Naive thymus-derived CD4-positive, alpha-beta T cell (primary cell): ENCODE measurements at regions not wholly inside any gene's neighbourhood (a gene's known extent, or its start where the extent isn't known, plus 50 kb on each side); places are given as distances from the start of the nearest gene placed in this dataset.
"Not testable (repeated sequence)": the region's sequence is repeated elsewhere in the genome, so short reads cannot be mapped to it uniquely, and the experiment has no call there.

Experiments used
- ATAC-seq: fragments of 150-1000 bp; cut with Tn5 transposase; 2 replicates; pipeline ENCODE4 v1.10.0; 2021; ENCODE audit warnings: mild to moderate bottlenecking, moderate library complexity
- CTCF ChIA-PET: fragments of 350-600 bp; sonication (Branson Sonifier 250); formaldehyde crosslinking; loops from one replicate; lab custom pipeline; 2021; ENCODE audit warnings: antibody characterized with exemption; lab: Charles Lee
- POLR2A ChIA-PET: fragments of 350-600 bp; sonication (Branson Sonifier 250); formaldehyde crosslinking; loops from one replicate; lab custom pipeline; 2021; ENCODE audit warnings: antibody characterized with exemption, inconsistent platforms; lab: Charles Lee
- DNase-seq, 9 donors: peaks; one replicate each; pipeline versions ENCODE4 v3.0.0 to v3.0.0-alpha.2; 2020 to 2022; ENCODE audit warnings: mixed read lengths in 1 of 9
- H3K27ac ChIP-seq: one replicate; pipeline ENCODE4 v1.7.0; 2013; ENCODE audit warnings: mild to moderate bottlenecking, low read depth, low read length, moderate library complexity
- H3K27me3 ChIP-seq, 2 donors: one replicate each; pipeline ENCODE4 v1.7.0; 2013; ENCODE audit warnings: low read length in 2 of 2, mild to moderate bottlenecking in 2 of 2, moderate library complexity in 2 of 2; ENCODE audit not compliant: control insufficient read depth in 2 of 2, insufficient read depth in 2 of 2
- H3K36me3 ChIP-seq, 3 experiments: 1 replicate in 2 of 3; 2 replicates in 1 of 3; pipeline ENCODE4 v1.7.0; 2013; ENCODE audit warnings: low read length in 3 of 3, mild to moderate bottlenecking in 3 of 3, moderate library complexity in 1 of 3; ENCODE audit not compliant: insufficient read depth in 3 of 3, control insufficient read depth in 2 of 3
- H3K4me1 ChIP-seq, 2 donors: one replicate each; pipeline ENCODE4 v1.7.0; 2013; ENCODE audit warnings: low read length in 2 of 2, mild to moderate bottlenecking in 2 of 2, moderate library complexity in 1 of 2; ENCODE audit not compliant: control insufficient read depth in 2 of 2, insufficient read depth in 2 of 2
- H3K4me3 ChIP-seq: 2 replicates; pipeline ENCODE4 v1.7.0; 2013; ENCODE audit warnings: mild to moderate bottlenecking, low read length
- H3K9me3 ChIP-seq, 3 experiments: 1 replicate in 2 of 3; 2 replicates in 1 of 3; pipeline ENCODE4 v1.7.0; 2013; ENCODE audit warnings: low read length in 3 of 3; ENCODE audit not compliant: control insufficient read depth in 2 of 3
- H3K27ac Mint-ChIP-seq, 9 donors: one replicate each; pipeline ENCODE4 v1.8.0; 2020 to 2022; ENCODE audit warnings: mixed read lengths in 9 of 9, mild to moderate bottlenecking in 8 of 9, moderate library complexity in 5 of 9, inconsistent platforms in 2 of 9
- H3K27me3 Mint-ChIP-seq, 5 donors: one replicate each; pipeline ENCODE4 v1.8.0; 2021 to 2022; ENCODE audit warnings: mixed read lengths in 5 of 5, mild to moderate bottlenecking in 1 of 5
- H3K36me3 Mint-ChIP-seq, 5 donors: one replicate each; pipeline ENCODE4 v1.8.0; 2020 to 2022; ENCODE audit warnings: mixed read lengths in 5 of 5, mild to moderate bottlenecking in 3 of 5, inconsistent platforms in 1 of 5
- H3K4me1 Mint-ChIP-seq, 7 donors: one replicate each; pipeline ENCODE4 v1.8.0; 2020 to 2022; ENCODE audit warnings: mixed read lengths in 7 of 7, mild to moderate bottlenecking in 3 of 7, inconsistent platforms in 1 of 7
- H3K4me3 Mint-ChIP-seq, 10 donors: one replicate each; pipeline ENCODE4 v1.8.0; 2020 to 2022; ENCODE audit warnings: mild to moderate bottlenecking in 10 of 10, mixed read lengths in 10 of 10, moderate library complexity in 6 of 10, inconsistent platforms in 2 of 10
- H3K9me3 Mint-ChIP-seq, 11 donors: one replicate each; pipeline ENCODE4 v1.8.0; 2020 to 2022; ENCODE audit warnings: mixed read lengths in 11 of 11, mild to moderate bottlenecking in 4 of 11, inconsistent platforms in 1 of 11, moderate library complexity in 1 of 11
- intact Hi-C, 2 donors: fragments of 100-400 bp; cut with micrococcal nuclease; formaldehyde crosslinking; loops; one replicate each; pipeline ENCODE4 v1.15.1; 2023

- ChIA-PET POLR2A (no interaction called here), CTCF (no interaction called here)
- H3K36me3 Mint-ChIP-seq: peaks cover 0 to 5% (median 0%) of the 10 kb centered on the region in 5 donors
- H3K27ac Mint-ChIP-seq: no peak overlapping the region
- Histone ChIP-seq H3K4me1 (no peaks in the 10 kb centered on the region), H3K27ac (no peak overlapping the region), H3K4me3 (no peak overlapping the region), H3K36me3 (no peaks in the 10 kb centered on the region), H3K27me3 (no peaks in the 10 kb centered on the region), H3K9me3 (no peaks in the 10 kb centered on the region)
- intact Hi-C loops: no loop called here
- no peak for ATAC-seq
- H3K27me3 Mint-ChIP-seq: peaks cover 14 to 50% (median 34%) of the 10 kb centered on the region in 5 donors
- no peak for DNase-seq
- no peaks in the 10 kb centered on the region for H3K4me1 Mint-ChIP-seq
- H3K4me3 Mint-ChIP-seq: no peak overlapping the region
- H3K9me3 Mint-ChIP-seq: peaks cover 0 to 6% (median 0%) of the 10 kb centered on the region in 11 donors
Observed at GRCh38 chr15:68494573-68495110, 62.7 kb upstream of the ITGA11 start.

GRCh38 chr15:68495221-68495950, 63.4 kb upstream of the ITGA11 start:
- H3K4me3 Mint-ChIP-seq: no peak overlapping the region
- no peak overlapping the region for H3K27ac Mint-ChIP-seq
- H3K36me3 Mint-ChIP-seq: peaks cover 0 to 5% (median 0%) of the 10 kb centered on the region in 5 donors
- ChIA-PET POLR2A (no interaction called here), CTCF (no interaction called here)
- peaks cover 0 to 6% (median 0%) of the 10 kb centered on the region in 11 donors for H3K9me3 Mint-ChIP-seq
- H3K4me1 Mint-ChIP-seq: no peaks in the 10 kb centered on the region
- Histone ChIP-seq H3K27ac (no peak overlapping the region), H3K4me3 (no peak overlapping the region), H3K27me3 (no peaks in the 10 kb centered on the region), H3K9me3 (no peaks in the 10 kb centered on the region), H3K4me1 (no peaks in the 10 kb centered on the region), H3K36me3 (no peaks in the 10 kb centered on the region)
- H3K27me3 Mint-ChIP-seq: peaks cover 13 to 52% (median 32%) of the 10 kb centered on the region in 5 donors
- DNase-seq (no peak), ATAC-seq (no peak)
- intact Hi-C loops: no loop called here

GRCh38 chr15:68495981-68496705, 64.2 kb upstream of the ITGA11 start:
- POLR2A ChIA-PET: no interaction called here
- no peaks in the 10 kb centered on the region for H3K9me3 ChIP-seq
- no peak for DNase-seq
- Mint-ChIP-seq H3K9me3 (peaks cover 0 to 4% (median 0%) of the 10 kb centered on the region in 11 donors), H3K27ac (no peak overlapping the region), H3K27me3 (peaks cover 6 to 45% (median 25%) of the 10 kb centered on the region in 5 donors), H3K4me1 (no peaks in the 10 kb centered on the region), H3K4me3 (no peak overlapping the region), H3K36me3 (no peaks in the 10 kb centered on the region)
- no peaks in the 10 kb centered on the region for H3K27me3 ChIP-seq
- H3K36me3 ChIP-seq: no peaks in the 10 kb centered on the region
- H3K27ac ChIP-seq: no peak overlapping the region
- intact Hi-C loops: no loop called here
- H3K4me3 ChIP-seq: no peak overlapping the region
- CTCF ChIA-PET: interaction anchor here (0.6 kb wide), 1 partner anchor 187 kb away, joined by 6 read pairs; no protein-coding TSS in a partner anchor
- H3K4me1 ChIP-seq: no peaks in the 10 kb centered on the region
- ATAC-seq: no peak

- H3K36me3 Mint-ChIP-seq, H3K4me1 Mint-ChIP-seq, H3K4me3 Mint-ChIP-seq, H3K9me3 ChIP-seq, H3K36me3 ChIP-seq, ATAC-seq, H3K27me3 ChIP-seq, H3K9me3 Mint-ChIP-seq, H3K4me1 ChIP-seq, H3K27ac ChIP-seq, POLR2A ChIA-PET, intact Hi-C loops, DNase-seq, H3K27ac Mint-ChIP-seq, H3K4me3 ChIP-seq: not testable (repeated sequence)
- CTCF ChIA-PET: interaction anchor here (0.6 kb wide), 1 partner anchor 188 kb away, joined by 6 read pairs; no protein-coding TSS in a partner anchor
- peaks cover 8 to 40% (median 19%) of the 10 kb centered on the region in 5 donors for H3K27me3 Mint-ChIP-seq
Observed at GRCh38 chr15:68496751-68497150, 64.8 kb upstream of the ITGA11 start.

GRCh38 chr15:68497206-68497910, 65.4 kb upstream of the ITGA11 start:
- no peaks in the 10 kb centered on the region for H3K27me3 ChIP-seq
- H3K4me1 ChIP-seq: no peaks in the 10 kb centered on the region
- H3K36me3 ChIP-seq: no peaks in the 10 kb centered on the region
- DNase-seq: no peak
- no peak overlapping the region for H3K27ac Mint-ChIP-seq
- H3K36me3 Mint-ChIP-seq: no peaks in the 10 kb centered on the region
- POLR2A ChIA-PET: no interaction called here
- H3K4me3 ChIP-seq: no peak overlapping the region
- ATAC-seq: no peak
- H3K4me3 Mint-ChIP-seq: no peak overlapping the region
- no peaks in the 10 kb centered on the region for H3K9me3 ChIP-seq
- no peaks in the 10 kb centered on the region for H3K9me3 Mint-ChIP-seq
- CTCF ChIA-PET: interaction anchor here (1.0 kb wide), 1 partner anchor 10 kb away, joined by 3 read pairs; no protein-coding TSS in a partner anchor
- intact Hi-C loops: no loop called here
- H3K27me3 Mint-ChIP-seq: peaks cover 11 to 39% (median 13%) of the 10 kb centered on the region in 5 donors
- peaks cover 0 to 1% (median 0%) of the 10 kb centered on the region in 7 donors for H3K4me1 Mint-ChIP-seq
- no peak overlapping the region for H3K27ac ChIP-seq

GRCh38 chr15:68498076-68498475, 66.1 kb upstream of the ITGA11 start:
- no peak overlapping the region for H3K27ac Mint-ChIP-seq
- peaks cover 0 to 1% (median 0%) of the 10 kb centered on the region in 7 donors for H3K4me1 Mint-ChIP-seq
- no peak overlapping the region for H3K4me3 Mint-ChIP-seq
- no peaks in the 10 kb centered on the region for H3K36me3 Mint-ChIP-seq
- intact Hi-C loops: no loop called here
- H3K27me3 Mint-ChIP-seq: peaks cover 8 to 38% (median 11%) of the 10 kb centered on the region in 5 donors
- Histone ChIP-seq H3K27me3 (no peaks in the 10 kb centered on the region), H3K36me3 (no peaks in the 10 kb centered on the region), H3K4me1 (no peaks in the 10 kb centered on the region), H3K4me3 (no peak overlapping the region), H3K27ac (no peak overlapping the region), H3K9me3 (no peaks in the 10 kb centered on the region)
- DNase-seq: no peak
- no peaks in the 10 kb centered on the region for H3K9me3 Mint-ChIP-seq
- ATAC-seq: no peak
- CTCF ChIA-PET: interaction anchor here (0.6 to 1.0 kb wide), 2 partner anchors 11 to 30 kb away, joined by 3 to 4 read pairs; no protein-coding TSS in a partner anchor
- POLR2A ChIA-PET: no interaction called here
